Subcutaneous abdominal adipose tissue (tissue), 5 donors: ENCODE measurements at regions not wholly inside any gene's neighbourhood (a gene's known extent, or its start where the extent isn't known, plus 50 kb on each side); places are given as distances from the start of the nearest gene placed in this dataset.

ENCODE experiments used
- H3K27ac ChIP-seq: one replicate; pipeline ENCODE4 v1.7.0; 2013; ENCODE audit warnings: low read depth, mild to moderate bottlenecking, inconsistent platforms, low read length, moderate library complexity
- H3K27me3 ChIP-seq, 5 donors: one replicate each; pipeline ENCODE4 v1.7.0; 2013; ENCODE audit warnings: low read length in 5 of 5, inconsistent platforms in 1 of 5; ENCODE audit not compliant: control insufficient read depth in 5 of 5, insufficient read depth in 4 of 5
- H3K36me3 ChIP-seq, 5 donors: one replicate each; pipeline ENCODE4 v1.7.0; 2013; ENCODE audit warnings: low read length in 5 of 5; ENCODE audit not compliant: control insufficient read depth in 5 of 5, insufficient read depth in 5 of 5
- H3K4me1 ChIP-seq, 5 donors: one replicate each; pipeline ENCODE4 v1.7.0; 2013; ENCODE audit warnings: low read length in 5 of 5, mild to moderate bottlenecking in 3 of 5, moderate library complexity in 1 of 5; ENCODE audit not compliant: control insufficient read depth in 5 of 5, insufficient read depth in 5 of 5
- H3K4me3 ChIP-seq, 5 donors: one replicate each; pipeline ENCODE4 v1.7.0; 2013; ENCODE audit warnings: low read length in 5 of 5, low read depth in 1 of 5
- H3K9ac ChIP-seq, 5 donors: one replicate each; pipeline ENCODE4 v1.7.0; 2013; ENCODE audit warnings: low read length in 5 of 5, mild to moderate bottlenecking in 4 of 5, moderate library complexity in 3 of 5
- H3K9me3 ChIP-seq, 5 donors: one replicate each; pipeline ENCODE4 v1.7.0; 2013; ENCODE audit warnings: low read length in 5 of 5; ENCODE audit not compliant: control insufficient read depth in 5 of 5
- donor health status: healthy.
- donor health status: healthy.
- donor health status: healthy.
- donor health status: healthy.
- donor health status: healthy.

GRCh38 chr7:25906760-25907159 is 245.2 kb upstream of the NFE2L3 start:
- H3K4me3 ChIP-seq = no peak overlapping the region
- no peaks in the 10 kb centered on the region for H3K9me3 ChIP-seq
- H3K27me3 ChIP-seq = peaks cover 0 to 3% (median 0%) of the 10 kb centered on the region in 5 donors
- H3K9ac ChIP-seq = no peak overlapping the region
- H3K36me3 ChIP-seq = no peaks in the 10 kb centered on the region
- H3K4me1 ChIP-seq = no peaks in the 10 kb centered on the region
- H3K27ac ChIP-seq = no peak overlapping the region

DNA sequence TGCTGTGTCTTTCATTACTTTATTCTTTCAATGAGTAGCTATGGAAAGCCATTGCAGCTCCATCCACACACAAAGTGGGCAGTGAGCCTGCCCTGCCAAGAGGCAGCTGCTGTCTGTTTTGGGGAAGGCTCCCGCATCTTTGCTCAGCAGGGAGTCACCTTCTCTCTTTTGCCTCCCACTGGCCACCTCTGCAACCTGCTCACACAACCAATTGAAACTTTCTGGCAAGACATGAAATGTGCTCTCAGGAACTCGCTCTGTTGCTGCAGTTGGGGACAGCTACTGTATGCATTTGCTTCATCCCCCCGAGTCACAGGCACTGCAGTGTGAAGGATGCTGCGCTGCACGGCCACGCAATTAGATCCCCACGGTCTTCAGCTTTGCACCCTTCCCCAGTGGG is 244.8 kb upstream of the NFE2L3 start:
- Histone ChIP-seq H3K9me3 (no peaks in the 10 kb centered on the region), H3K4me1 (no peaks in the 10 kb centered on the region), H3K27me3 (peaks cover 0 to 3% (median 0%) of the 10 kb centered on the region in 5 donors), H3K9ac (no peak overlapping the region), H3K36me3 (no peaks in the 10 kb centered on the region), H3K27ac (no peak overlapping the region), H3K4me3 (no peak overlapping the region)

- H3K4me1 ChIP-seq = no peaks in the 10 kb centered on the region
- no peak overlapping the region for H3K9ac ChIP-seq
These were observed 244.3 kb upstream of the NFE2L3 start for GRCh38 chr7:25907731-25908130.

GRCh38 chr7:25908154-25908949 is 243.6 kb upstream of the NFE2L3 start:
- peaks cover 0 to 3% (median 0%) of the 10 kb centered on the region in 5 donors for H3K27me3 ChIP-seq
- no peaks in the 10 kb centered on the region for H3K4me1 ChIP-seq
- no peak overlapping the region for H3K4me3 ChIP-seq
- no peak overlapping the region for H3K27ac ChIP-seq
- no peaks in the 10 kb centered on the region for H3K36me3 ChIP-seq
- no peak overlapping the region for H3K9ac ChIP-seq
- H3K9me3 ChIP-seq = no peaks in the 10 kb centered on the region

More at GRCh38 chr7:25907731-25908130, 244.3 kb upstream of the NFE2L3 start:
- Histone ChIP-seq H3K4me3 (no peak overlapping the region), H3K27me3 (peaks cover 0 to 3% (median 0%) of the 10 kb centered on the region in 5 donors), H3K27ac (no peak overlapping the region), H3K36me3 (no peaks in the 10 kb centered on the region), H3K9me3 (no peaks in the 10 kb centered on the region)

DNA sequence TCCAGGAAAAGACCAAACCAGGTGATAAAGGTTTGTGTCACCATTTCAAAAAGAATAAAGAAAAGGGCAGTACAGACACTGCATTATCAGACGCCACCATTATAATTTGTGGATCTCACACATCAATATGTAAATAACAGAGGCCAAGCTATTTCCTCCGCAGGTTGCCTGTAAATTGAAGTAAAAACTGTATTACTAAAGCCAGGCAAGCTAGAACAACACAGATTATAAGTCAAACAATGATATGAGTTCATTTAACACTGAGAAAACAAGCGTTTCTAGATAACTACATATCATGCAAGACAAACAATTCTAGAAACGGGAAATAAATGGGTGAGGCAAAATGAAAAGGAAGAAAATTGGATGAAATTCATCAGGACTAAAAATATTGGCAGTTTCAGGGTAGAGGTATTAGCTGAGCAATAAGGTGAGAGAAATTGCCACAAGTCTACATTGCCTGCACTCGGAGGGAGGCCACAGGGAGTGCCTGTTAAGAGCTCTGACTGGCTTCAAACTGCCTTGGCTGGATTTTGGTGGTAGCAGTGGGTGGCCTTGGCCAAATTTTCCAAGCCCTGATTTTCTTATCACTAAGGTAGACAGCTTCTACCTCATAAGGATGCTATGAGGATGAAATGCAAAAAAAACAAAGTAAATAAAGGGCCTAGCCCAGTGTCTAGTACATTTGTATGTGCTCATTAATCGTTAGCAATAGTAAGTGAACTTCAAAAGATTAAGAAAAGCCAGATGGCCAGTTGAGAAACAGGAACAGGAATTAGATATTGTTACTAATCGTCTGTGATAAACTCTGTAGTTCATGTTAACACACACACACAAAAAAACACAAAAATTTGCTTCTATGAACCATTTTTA is 240.0 kb upstream of the NFE2L3 start:
- no peaks in the 10 kb centered on the region for H3K9me3 ChIP-seq
- H3K27me3 ChIP-seq = peaks cover 0 to 12% (median 3%) of the 10 kb centered on the region in 5 donors
- peaks cover 0 to 7% (median 4%) of the 10 kb centered on the region in 5 donors for H3K4me1 ChIP-seq

GRCh38 chr7:25913598-25914224 is 238.3 kb upstream of the NFE2L3 start:
- no peaks in the 10 kb centered on the region for H3K36me3 ChIP-seq
- H3K4me3 ChIP-seq = no peak overlapping the region
- H3K4me1 ChIP-seq = peaks cover 0 to 7% (median 4%) of the 10 kb centered on the region in 5 donors
- H3K9me3 ChIP-seq = no peaks in the 10 kb centered on the region
- H3K9ac ChIP-seq = no peak overlapping the region
- H3K27me3 ChIP-seq = peaks cover 0 to 9% (median 3%) of the 10 kb centered on the region in 5 donors
- H3K27ac ChIP-seq = no peak overlapping the region

More for the DNA sequence above, 240.0 kb upstream of the NFE2L3 start:
- H3K9ac ChIP-seq = no peak overlapping the region
- no peaks in the 10 kb centered on the region for H3K36me3 ChIP-seq
- no peak overlapping the region for H3K27ac ChIP-seq
- H3K4me3 ChIP-seq = no peak overlapping the region

DNA sequence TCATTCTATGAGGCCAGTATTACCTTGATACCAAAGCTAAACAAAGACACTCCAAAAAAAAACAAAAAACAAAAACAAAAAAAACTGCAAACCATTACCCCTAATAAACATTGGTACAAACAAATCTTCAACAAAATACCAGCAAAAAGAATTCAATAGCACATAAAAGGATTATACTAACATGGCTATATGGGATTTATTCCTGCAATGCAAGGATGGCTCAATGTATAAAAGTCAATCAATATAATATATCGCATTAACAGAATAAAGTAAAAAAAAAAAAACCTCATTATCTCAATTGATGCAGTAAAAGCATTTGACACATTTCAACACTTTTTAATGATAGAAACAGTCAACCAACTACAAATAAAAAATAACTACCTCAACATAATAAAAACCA is 233.3 kb upstream of the NFE2L3 start:
- H3K9ac ChIP-seq = no peak overlapping the region
- no peaks in the 10 kb centered on the region for H3K36me3 ChIP-seq
- peaks cover 0 to 3% (median 0%) of the 10 kb centered on the region in 5 donors for H3K9me3 ChIP-seq
- H3K27ac ChIP-seq = no peak overlapping the region
- peaks cover 0 to 9% (median 3%) of the 10 kb centered on the region in 5 donors for H3K27me3 ChIP-seq
- no peak overlapping the region for H3K4me3 ChIP-seq
- peaks cover 0 to 5% (median under 1%) of the 10 kb centered on the region in 5 donors for H3K4me1 ChIP-seq

- Histone ChIP-seq H3K9me3 (peaks cover 0 to 3% (median 0%) of the 10 kb centered on the region in 5 donors), H3K36me3 (no peaks in the 10 kb centered on the region), H3K4me3 (no peak overlapping the region), H3K9ac (no peak overlapping the region), H3K27ac (no peak overlapping the region), H3K27me3 (peaks cover 0 to 3% (median 0%) of the 10 kb centered on the region in 5 donors), H3K4me1 (no peaks in the 10 kb centered on the region)
These were observed 229.7 kb upstream of the NFE2L3 start for GRCh38 chr7:25922296-25922695.

DNA sequence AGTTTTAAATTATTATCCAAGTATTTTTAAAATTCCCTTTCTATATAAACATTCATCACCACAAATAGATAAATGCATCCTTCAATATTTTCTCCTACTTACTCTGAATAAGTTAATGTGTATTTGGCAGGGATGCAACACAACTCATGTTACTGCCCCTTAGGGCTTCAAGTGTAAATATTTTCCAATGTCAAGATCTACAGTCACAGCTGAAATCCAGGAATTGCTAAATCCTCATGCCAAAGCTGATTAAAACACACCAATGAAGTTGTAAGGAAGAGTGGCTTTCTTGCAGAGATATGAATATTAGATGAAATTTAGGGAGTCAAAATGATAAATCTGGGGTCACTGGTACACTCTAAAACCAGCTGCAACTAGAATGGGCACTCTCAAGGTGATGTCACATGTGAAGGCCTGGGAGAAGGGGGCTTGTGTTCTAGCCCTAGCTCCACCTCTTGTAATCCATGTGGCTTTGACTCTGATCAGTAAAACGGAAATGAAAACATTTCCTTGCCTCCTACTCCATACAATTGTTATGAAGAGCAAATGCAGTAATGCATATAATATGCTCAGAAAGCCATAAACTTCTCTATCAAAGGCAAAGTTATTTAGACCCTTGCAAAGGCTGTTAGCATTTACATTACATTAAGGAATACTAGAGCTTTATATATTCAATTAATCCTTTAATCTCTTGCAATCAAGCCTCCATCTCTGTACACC is 228.1 kb upstream of the NFE2L3 start:
- H3K9ac ChIP-seq = no peak overlapping the region
- H3K27ac ChIP-seq = no peak overlapping the region
- no peaks in the 10 kb centered on the region for H3K36me3 ChIP-seq
- no peaks in the 10 kb centered on the region for H3K4me1 ChIP-seq
- peaks cover 0 to 4% (median 0%) of the 10 kb centered on the region in 5 donors for H3K27me3 ChIP-seq
- H3K9me3 ChIP-seq = peaks cover 0 to 2% (median 0%) of the 10 kb centered on the region in 5 donors
- no peak overlapping the region for H3K4me3 ChIP-seq
